GM13977 (cell line): ENCODE measurements at regions not wholly inside any gene's neighbourhood (a gene's known extent, or its start where the extent isn't known, plus 50 kb on each side); places are given as distances from the start of the nearest gene placed in this dataset.
"Not testable (repeated sequence)": the region's sequence is repeated elsewhere in the genome, so short reads cannot be mapped to it uniquely, and the experiment has no call there.

Experiments
- DNase-seq: peaks from one replicate; pipeline ENCODE4 v3.0.0; 2012; ENCODE audit warnings: low spot score
- in situ Hi-C: fragments of 300-500 bp; cut with MboI; formaldehyde crosslinking; loops from one replicate; pipeline ENCODE4 v1.12.0; 2022; ENCODE audit warnings: low sequenced_read_pairs, low pct_unique_long_range_greater_than_20kb, mixed read lengths, inconsistent platforms; ENCODE audit not compliant: unreplicated experiment
- TF ChIP-seq, protein P1 (sequence below): IDR thresholded peaks from 2 replicates; pipeline ENCODE4 v1.5.1; 2012; ENCODE audit warnings: mild to moderate bottlenecking, control low read depth; ENCODE audit not compliant: insufficient read depth; ENCODE audit errors: extremely low read depth, missing control alignments

DNA sequence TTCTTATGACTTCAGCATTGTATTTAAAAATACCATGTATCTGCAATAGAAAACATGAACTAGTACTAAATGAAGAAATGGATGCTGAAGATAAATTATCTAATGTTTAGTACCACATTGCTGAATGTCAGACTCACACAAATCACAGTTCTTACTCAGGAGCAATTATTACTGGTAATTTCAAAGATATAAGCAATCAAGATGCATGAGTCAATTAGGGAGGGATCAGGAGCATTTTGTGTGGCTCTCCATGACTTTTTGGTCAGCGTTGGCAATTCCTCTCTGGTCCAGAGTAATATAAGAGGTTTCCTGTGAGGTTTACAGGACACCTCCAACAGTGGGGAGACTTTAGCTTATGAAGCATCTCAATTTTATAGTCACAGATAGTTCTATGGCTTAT is 167.0 kb upstream of the PCDH7 start:
- in situ Hi-C loops, result no loop called here
- DNase-seq, result no peak
- TF ChIP-seq, protein P1, sequence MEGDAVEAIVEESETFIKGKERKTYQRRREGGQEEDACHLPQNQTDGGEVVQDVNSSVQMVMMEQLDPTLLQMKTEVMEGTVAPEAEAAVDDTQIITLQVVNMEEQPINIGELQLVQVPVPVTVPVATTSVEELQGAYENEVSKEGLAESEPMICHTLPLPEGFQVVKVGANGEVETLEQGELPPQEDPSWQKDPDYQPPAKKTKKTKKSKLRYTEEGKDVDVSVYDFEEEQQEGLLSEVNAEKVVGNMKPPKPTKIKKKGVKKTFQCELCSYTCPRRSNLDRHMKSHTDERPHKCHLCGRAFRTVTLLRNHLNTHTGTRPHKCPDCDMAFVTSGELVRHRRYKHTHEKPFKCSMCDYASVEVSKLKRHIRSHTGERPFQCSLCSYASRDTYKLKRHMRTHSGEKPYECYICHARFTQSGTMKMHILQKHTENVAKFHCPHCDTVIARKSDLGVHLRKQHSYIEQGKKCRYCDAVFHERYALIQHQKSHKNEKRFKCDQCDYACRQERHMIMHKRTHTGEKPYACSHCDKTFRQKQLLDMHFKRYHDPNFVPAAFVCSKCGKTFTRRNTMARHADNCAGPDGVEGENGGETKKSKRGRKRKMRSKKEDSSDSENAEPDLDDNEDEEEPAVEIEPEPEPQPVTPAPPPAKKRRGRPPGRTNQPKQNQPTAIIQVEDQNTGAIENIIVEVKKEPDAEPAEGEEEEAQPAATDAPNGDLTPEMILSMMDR, result no peak

DNA sequence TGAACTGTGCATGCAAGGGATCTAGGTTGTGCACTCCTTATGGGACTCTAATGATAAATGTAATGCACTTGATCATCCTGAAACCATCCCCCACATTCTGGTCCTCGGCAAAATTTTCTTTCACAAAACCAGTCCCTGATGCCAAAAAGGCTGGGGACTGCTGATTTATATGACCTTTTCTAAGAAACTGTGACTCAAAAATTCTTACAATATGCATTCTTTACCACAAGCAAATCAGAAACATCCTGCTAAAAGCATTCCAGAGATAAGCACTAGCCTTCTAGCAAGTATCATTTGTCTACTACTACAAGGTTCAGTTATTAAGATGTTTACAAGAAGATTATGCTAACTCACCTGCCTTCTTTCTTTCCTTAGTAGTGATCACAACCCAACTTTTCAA is 166.5 kb upstream of the PCDH7 start:
- no peak for DNase-seq
- in situ Hi-C loops, result no loop called here
- TF ChIP-seq, protein P1, result no peak

- in situ Hi-C loops, result no loop called here
- TF ChIP-seq, protein P1, result no peak
- no peak for DNase-seq
These were observed 164.4 kb upstream of the PCDH7 start for GRCh38 chr4:30555775-30556174.

GRCh38 chr4:30559481-30559880 is 160.7 kb upstream of the PCDH7 start:
- TF ChIP-seq, protein P1, result no peak
- in situ Hi-C loops, result no loop called here
- no peak for DNase-seq

DNA sequence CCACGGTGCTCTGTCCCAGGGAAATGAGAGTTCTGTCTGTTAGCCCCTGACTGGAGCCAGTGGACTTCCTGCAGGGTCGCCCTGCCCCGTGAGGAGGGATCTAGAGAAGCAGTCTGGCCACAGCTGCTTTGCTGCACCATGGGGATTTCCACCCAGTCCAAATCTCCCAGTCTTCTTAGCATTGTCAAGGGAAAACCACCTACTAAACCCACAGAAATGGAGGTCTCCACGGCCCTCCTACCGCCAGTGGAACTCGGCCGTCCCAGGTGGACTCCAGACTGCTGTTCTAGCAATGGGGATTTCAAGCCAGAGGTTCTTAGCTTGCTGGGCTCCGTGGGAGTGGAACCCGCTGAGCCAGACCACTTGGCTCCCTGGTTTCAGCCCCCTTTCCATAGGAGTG is 133.3 kb upstream of the PCDH7 start:
- TF ChIP-seq, protein P1, result no peak
- in situ Hi-C loops, result no loop called here
- DNase-seq, result no peak

GRCh38 chr4:30589669-30590068 is 130.5 kb upstream of the PCDH7 start:
- in situ Hi-C loops, DNase-seq: not testable (repeated sequence)

DNA sequence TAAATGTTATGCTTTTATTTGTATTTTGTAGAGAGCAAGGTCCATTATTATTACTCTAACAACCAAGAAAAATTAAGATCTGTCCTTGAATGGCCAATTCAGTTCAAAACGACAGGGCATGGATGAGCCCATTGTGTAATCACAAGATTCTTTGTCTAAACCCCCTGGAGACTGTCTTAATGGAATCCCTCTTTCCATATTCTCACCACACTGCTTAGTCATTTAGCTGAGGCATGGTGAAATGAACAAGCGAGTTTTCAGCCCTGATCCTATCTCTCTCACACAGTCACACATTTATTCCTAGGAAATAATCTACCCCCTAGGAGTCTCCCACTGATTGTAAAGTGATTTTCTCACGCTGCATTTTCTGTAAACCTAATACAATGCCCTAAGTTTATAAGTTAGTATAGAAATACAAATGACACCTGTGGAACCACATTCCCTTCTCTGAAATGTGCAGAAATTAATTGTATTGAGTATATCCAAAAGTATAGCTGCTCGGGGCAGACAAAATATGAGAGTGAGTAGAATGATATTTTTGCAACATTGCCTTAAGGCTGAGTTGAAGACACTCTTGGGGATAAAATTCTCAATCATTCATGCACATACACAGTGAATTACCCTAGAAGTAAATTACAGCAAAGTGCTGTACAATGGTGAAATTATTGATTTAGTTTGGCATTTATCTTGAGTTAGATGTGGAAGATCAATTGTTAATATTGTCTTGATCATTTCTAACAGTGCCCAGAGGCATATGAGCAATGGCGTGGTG is 119.7 kb upstream of the PCDH7 start:
- DNase-seq, result no peak
- TF ChIP-seq, protein P1, result no peak
- in situ Hi-C loops, result no loop called here
